NCI-H748 (cell line): ENCODE measurements at regions not wholly inside any gene's neighbourhood (a gene's known extent, or its start where the extent isn't known, plus 50 kb on each side); places are given as distances from the start of the nearest gene placed in this dataset.

Experiments
- DNase-seq: peaks from one replicate; lab custom pipeline; 2025; ENCODE audit not compliant: unreplicated experiment; lab: John Stamatoyannopoulos, UW

DNA sequence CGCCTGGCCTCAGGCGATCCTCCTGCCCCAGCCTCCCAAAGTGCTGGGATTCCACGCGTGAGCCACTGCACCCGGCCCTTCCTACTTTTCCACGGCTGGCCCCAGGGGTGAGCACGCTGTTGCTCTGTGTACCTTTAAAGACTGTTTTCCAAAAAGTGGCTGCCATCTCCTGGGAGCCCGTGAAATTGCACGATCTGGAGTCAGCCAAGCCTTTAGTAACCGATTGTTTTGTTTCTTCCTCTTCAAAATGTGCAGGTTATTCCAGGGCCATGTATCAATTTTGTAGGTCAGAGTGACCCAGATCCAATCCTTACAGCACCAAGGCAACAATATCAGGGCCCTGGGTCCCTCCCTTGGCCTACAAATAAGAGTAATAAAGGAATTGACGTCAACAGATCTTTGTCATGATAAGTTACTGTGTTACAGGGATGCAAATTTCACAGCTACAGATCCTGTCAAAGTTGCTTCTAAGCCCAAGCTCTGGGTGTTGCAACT lies 135.6 kb upstream of the ZNF236 start:
- DNase-seq: peak; percentile 83

GRCh38 chr18:76685860-76686259 lies 136.5 kb upstream of the ZNF236 start:
- DNase-seq: no peak

- DNase-seq: no peak
These were observed 137.0 kb upstream of the ZNF236 start for GRCh38 chr18:76685402-76685801.

DNA sequence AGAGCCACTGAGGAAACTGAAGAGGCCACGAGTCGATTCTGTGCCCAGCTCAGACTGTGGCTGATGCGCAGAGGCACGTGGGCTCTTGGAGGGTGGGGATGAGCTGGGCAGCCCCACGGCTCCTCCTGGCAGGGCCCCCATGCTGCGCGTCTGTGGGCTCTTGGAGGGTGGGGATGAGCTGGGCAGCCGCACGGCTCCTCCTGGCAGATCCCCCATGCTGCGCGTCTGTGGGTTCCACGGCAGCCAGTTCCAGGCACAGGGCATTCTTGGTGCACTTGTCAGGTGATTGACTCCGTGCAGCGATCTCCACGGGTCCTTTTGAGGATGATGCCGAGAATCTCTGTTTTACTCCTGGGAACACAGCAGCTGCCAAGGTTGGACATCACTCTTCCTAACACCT lies 138.1 kb upstream of the ZNF236 start:
- no peak for DNase-seq

DNA sequence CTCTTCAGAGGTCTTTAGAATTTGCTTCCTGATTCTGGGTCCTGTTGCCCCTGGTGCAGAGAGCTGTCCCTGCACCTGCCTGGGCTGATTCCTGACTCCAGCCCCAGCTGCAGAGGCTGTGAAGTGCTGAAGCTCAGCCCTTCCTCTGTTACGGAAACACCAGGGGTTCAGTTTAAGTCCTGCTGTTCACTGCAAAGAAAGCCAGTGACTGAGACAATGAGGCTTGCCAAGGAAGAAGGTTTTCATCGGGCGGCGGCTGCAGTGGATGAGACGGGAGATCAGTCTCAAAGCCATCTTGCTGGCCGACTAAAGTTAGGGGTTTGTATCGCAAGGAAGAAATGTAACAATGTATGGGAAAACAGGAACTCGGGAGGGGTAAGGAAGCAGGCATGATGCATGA lies 142.4 kb upstream of the ZNF236 start:
- DNase-seq: no peak

DNA sequence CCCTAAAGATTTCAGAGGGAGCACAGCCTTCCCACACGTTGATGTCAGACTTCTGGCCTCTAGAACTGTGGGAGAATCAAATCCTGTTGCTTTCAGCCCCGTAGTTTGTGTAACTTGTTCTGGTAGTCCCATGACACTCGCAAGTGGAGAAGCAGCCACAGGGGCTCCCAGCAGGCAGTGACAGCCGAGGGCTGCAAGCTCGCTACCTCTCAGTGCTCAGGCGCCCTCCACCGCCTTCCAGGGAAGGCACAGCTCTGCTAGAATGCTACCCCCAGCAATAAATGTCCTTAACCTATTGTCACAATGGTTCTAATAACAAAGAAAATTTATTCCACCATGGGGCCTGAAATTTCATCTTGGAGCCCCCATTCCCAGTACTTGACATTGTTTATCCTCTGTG lies 143.1 kb upstream of the ZNF236 start:
- DNase-seq: peak; percentile 56

GRCh38 chr18:76678248-76678647 lies 144.1 kb upstream of the ZNF236 start:
- no peak for DNase-seq

GRCh38 chr18:76674596-76674995 lies 147.8 kb upstream of the ZNF236 start:
- no peak for DNase-seq

GRCh38 chr18:76673281-76674185 lies 148.8 kb upstream of the ZNF236 start:
- no peak for DNase-seq

- no peak for DNase-seq
These were observed 149.7 kb upstream of the ZNF236 start for GRCh38 chr18:76672627-76673026.

DNA sequence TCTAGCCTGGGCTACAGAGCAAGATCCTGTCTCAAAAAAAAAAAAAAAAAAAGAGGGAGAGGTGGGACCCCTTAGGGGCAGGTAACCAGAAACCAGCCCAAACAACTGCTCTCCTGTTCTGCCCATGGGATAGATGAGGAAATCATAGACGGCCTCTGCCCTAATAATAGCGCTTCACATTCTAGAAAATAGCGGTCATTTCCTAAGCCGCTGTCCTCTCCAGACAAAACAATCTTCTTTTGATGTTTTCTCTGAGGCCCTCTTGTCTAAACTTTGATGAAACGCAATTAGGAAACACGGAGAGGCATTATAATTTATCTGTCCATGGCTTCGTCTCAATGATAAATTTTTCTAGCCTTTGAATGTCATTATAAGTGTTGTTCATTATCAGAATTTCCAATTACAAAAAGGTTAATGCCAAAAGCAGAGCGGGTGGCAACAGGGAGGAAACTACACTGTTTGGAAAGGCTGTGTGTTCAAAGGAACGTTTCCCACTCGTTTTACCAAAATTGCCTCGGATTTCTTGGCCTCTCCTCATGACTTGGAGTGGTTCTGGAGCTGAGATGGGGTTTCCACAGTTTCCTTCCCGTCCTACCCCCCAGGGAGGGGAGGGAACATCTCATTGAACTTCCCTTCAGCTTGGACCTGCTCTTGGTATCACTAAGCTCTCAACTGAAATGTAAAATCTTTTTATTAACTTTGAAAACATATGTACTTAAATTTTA lies 151.6 kb upstream of the ZNF236 start:
- DNase-seq: no peak

GRCh38 chr18:76668546-76668945 lies 153.8 kb upstream of the ZNF236 start:
- no peak for DNase-seq

GRCh38 chr18:76668119-76668518 lies 154.2 kb upstream of the ZNF236 start:
- no peak for DNase-seq

- no peak for DNase-seq
These were observed 154.8 kb upstream of the ZNF236 start for GRCh38 chr18:76667603-76668002.

DNA sequence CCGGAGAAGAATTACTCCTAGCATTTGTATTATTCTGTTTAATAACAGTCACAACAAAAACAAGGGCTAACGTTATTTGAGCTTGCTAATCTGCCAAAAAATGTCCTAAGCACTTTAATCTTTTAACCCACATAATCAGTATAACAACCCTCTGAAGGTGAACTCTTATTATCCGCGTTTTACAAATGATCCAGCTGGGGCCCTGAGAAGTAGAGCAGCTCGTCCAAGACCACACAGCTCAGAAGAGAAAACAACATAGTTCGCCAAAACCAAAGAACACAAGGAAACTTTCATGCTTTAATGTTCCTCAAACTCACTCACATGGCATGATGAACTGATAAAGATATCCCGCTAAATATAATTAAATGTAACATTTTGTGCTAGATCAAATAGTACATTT lies 159.7 kb upstream of the ZNF236 start:
- no peak for DNase-seq

- no peak for DNase-seq
These were observed 161.7 kb upstream of the ZNF236 start for GRCh38 chr18:76660571-76661192.

DNA sequence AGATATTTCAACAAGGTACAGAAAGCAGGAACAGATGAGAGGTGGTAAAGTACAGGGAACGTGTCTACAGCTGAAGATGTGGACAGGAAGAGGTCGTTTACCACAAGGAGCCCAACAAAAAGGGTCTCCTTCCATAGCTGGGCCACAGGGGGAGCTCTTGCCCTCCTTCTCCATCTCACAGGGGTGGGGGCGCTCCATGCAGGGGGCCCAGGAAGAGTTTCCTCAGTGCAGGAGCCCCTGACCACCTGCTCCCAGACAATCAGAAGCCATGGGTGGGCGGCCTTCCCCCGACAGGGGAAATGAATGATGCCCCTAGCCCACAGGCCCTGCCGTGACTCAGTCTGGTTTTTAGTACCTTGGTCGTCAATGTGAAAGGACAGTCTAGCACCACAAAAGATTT lies 163.6 kb upstream of the ZNF516 start:
- DNase-seq: peak; percentile 46

DNA sequence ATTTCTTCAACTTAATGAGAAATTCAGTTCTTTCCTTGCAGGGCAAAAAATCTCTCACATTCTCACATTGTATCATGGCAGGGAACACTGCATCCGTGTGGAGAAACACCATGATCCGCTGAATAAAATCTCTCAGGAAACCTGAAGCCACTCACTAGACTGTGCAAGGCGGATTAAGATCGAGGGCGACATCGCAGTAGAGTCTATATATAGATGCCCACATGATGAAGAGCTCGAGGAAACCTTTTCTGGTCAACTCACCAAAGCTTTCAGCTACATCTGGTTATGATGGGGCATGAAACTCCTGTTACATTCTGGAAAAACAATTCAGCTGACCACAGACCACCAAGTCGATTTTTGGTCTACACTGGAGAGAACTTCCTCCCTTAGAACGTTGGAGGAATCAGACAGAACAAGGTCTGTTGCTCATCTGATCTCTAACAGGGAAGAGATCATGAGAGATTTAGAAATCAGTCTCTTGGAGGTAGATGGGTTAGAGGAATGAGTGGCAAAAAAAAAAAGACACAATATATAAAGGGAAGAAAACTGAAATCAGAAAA lies 162.9 kb upstream of the ZNF516 start:
- DNase-seq: no peak

DNA sequence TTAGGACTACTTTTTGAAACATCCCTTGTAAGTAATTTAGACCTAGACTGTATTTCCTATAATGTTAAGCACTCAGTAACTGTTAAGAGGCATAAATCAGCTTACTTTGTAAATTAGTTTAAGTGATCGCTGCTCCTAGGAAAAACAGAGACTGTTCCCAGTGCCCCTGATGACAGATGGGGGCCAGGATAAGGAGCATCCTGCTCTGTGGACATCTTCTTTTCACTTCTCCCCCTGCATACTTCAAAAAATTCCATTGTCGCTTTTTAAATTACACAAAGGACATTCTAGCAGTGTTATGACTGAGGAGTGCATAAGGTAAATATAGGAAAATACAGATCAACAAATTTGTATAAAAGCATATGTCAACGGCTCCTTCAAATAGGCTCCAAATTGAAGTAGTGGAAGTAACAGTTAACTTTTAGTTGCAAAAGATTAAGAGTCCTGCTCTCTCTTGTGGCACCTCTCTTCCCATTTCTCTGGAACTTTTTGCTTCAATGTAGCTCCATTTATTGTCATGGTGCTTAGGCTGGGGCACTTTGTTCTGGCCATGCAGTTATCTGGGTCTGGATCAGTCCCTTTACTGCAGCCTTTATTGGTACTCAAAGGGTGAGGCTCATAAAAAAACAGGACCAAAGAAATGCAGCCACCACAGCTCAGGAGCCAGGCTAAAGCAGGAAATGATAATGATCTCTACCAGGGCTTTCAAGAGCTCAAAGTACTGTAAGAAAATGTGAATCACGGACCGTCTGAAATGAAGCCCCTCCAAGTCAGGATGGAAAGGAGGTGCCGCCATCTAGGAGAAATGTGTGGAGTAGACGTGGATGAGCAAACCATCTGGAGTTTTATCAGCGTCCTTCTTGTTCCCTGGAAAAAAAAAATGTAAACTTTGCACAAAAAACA lies 162.1 kb upstream of the ZNF516 start:
- no peak for DNase-seq

DNA sequence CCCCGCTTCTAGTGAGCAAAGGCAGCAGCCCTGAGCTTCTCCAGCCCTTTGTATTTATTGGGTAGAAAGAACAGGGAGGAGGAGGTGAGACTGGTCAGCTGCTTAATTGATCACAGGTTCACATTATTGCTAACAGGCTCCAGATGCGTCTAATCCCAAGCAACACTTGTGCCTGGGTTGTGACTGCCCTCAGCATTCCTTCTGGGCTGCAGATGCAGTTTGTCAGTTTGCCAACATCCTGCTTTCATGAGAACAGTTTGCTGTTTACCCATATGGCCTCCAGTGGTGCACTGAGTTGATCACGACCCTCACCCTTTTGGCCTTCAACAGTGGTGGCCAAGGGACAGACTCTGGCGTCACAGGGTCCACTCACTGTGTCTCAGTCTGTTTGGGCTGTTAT lies 159.5 kb upstream of the ZNF516 start:
- peak; percentile 70 for DNase-seq
